Left forelimb (tissue), 1 donor: ENCODE measurements at regions not wholly inside any gene's neighbourhood (a gene's known extent, or its start where the extent isn't known, plus 50 kb on each side); places are given as distances from the start of the nearest gene placed in this dataset.
"Not testable (repeated sequence)": the region's sequence is repeated elsewhere in the genome, so short reads cannot be mapped to it uniquely, and the experiment has no call there.

Source experiments
- DNase-seq: peaks from one replicate; pipeline ENCODE4 v3.0.0-alpha.2; 2018; ENCODE audit warnings: low spot score

- not testable (repeated sequence) for DNase-seq
These were observed 77.6 kb downstream of the HHIPL2 start for GRCh38 chr1:222470252-222470805.

DNA sequence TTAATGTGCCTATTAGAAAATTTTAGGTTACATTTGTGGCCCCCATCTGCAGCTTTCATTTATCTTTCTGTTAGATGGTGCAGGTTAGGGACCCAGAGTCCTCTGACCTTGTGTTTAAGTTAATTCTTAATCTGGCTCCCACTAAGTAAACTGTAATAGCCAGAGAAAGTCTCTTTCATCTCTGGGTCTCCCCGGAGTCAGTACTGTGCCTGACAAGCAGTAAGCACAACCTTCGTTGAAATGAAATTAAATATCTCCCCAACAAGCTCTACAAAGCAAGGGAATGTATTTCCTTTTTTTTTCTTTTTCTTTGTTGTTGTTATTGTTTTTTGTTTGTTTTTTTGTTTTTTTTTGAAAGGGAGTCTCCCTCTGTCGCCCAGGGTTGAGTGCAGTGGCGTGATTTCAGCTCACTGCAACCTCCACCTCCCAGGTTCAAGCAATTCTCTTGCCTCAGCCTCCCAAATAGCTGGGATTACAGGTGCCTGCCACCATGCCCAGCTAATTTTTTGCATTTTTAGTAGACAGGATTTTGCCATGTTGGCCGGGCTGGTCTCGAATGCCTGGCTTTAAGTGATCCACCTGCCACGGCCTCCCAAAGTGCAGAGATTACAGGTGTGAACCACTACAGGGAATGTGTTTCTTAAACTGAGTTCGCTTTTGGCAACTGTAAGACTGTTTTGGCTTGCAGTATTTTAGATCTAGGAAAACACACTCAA is 81.6 kb downstream of the HHIPL2 start:
- no peak for DNase-seq

DNA sequence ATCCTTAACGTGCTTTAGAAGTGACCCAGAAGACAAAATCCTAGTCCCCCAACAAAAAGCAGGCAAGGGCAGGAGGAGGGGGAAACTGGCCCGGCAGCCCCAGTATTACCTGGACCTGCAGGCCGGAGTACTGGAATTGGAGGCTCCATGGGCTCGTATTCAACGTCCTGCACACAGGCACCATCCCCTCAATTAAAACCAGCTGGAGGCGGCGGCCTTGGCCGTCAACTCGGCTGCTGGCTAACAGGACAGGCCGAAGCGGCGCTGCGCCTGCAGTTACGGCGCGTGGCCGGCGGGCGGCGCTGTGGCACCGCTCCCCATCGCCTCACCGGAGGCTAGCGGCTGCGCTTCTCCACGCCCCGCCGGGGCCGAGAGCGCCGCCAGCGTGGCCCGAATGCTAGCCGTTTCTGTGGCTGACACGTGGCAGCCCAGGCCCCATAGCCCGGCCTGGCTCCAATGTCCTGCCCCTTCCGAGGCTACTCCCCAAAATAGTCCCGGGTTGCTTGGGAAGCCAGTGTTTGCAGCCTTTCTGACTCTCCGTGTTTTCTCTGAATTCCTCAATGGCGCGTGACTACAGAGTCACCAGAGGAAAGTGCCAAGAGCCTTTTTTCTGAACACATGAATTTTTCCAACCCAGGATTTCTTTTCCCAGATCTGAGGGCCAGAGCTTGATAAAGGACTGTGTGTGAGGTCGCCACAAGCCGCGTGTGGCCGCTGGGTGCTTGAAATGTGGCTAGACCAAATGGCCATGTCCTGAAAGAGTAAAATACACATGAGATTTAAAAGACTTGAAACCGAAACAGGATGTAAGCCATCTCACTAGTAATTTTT is 82.5 kb downstream of the HHIPL2 start:
- DNase-seq: peak; percentile 94

GRCh38 chr1:222464841-222465210 is 83.1 kb downstream of the HHIPL2 start:
- no peak for DNase-seq

- no peak for DNase-seq
These were observed 84.7 kb downstream of the HHIPL2 start for GRCh38 chr1:222463059-222463730.

DNA sequence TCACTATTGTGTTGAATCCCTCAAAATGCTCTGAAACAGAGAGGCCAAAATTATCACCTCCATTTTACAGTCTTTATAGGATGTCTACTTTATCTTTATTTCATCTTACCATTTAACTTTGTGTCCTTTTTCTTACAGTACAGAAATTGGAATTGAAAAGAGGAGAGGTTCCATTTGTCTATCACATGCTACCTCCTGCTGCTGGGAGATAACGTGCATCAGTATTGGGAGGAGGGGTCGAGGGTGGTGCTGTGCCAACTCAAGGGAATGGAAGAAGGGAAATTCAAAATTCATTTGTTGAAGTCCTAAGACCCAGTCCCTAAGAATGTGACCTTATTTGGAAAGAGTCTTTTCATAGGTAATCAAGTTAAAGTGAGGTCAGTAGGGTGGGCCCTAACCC is 85.3 kb downstream of the HHIPL2 start:
- DNase-seq: no peak

- DNase-seq: no peak
These were observed 86.0 kb downstream of the HHIPL2 start for GRCh38 chr1:222461941-222462340.

GRCh38 chr1:222459652-222460051 is 88.3 kb downstream of the HHIPL2 start:
- no peak for DNase-seq

GRCh38 chr1:222457513-222457912 is 90.4 kb downstream of the HHIPL2 start:
- no peak for DNase-seq

DNA sequence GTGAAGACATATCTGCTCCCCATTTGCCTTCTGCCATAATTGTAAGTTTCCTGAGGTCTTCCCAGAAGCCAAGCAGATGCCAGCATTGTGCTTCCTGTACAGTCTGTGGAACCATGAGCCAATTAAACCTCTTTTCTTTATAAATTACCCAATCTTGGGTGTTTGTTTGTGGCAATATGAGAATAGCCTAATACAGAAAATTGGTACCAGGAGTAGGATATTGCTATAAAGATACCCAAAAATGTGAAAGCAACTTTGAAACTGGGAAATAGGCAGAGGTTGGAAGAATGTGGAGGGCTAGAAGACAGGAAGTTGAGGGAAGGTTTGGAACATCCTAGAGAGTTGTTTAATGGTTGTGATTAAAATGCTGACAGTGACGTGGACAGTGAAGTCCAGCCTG is 90.8 kb downstream of the HHIPL2 start:
- no peak for DNase-seq

GRCh38 chr1:222455188-222455879 is 92.6 kb downstream of the HHIPL2 start:
- DNase-seq: peak; percentile 89

DNA sequence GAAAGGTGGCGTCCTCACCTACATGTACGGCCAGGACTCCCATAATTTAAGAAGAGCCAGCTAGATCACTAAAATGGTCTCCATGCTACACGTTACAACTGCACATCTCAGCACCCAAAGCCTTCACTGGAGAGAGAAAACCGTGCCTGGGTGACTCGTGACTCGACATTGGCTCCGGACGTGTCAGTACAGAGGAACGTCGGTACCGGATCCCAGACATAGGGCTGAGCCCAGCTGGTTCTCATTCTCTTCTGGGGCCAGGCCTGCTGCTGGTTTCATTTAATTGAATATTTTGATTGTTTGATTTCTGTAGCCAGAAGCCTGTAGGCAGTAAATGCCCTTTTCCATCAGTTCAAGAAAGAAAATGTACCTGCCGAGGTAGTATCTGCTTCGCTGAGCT is 93.1 kb downstream of the HHIPL2 start:
- no peak for DNase-seq

- DNase-seq: no peak
These were observed 93.7 kb downstream of the HHIPL2 start for GRCh38 chr1:222454186-222454585.

DNA sequence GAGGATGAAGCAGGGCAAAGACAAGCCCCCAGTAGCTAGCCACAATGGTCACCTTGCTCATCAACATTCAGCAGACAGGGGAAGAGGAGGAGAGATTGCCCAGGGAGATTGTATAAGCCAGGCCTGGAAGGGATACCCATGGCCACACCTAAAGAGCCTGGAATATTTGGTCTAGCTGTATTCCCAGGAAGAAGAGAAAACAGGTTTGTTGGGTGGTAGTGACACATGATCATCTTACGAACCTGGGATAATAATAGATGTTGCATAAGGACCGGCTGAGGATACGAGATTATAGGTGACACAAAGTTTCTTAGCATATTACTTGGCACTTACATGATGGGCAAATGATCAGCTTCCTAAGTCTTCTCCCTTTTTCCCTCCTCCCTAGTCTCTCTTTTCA is 95.9 kb downstream of the HHIPL2 start:
- no peak for DNase-seq

DNA sequence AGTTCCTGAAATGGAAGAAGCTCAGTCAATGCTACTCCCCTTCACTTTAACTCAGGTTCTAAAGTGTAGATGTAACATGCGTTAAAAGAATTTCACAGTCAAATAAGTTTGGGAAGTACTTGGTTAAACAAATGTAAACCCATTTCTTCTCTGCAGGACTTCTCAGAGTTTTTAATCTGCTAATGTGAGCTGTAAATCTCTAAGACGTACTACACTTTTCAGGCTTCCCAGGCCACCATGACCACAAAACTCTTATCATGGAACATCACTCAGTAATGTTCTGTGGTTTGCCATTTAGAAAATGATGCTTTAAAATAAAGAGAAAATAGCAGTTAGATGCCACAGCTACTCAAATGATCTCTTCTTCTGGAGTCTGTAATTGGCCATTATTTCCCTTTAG is 104.3 kb downstream of the HHIPL2 start:
- no peak for DNase-seq

GRCh38 chr1:222441066-222441465 is 106.8 kb downstream of the HHIPL2 start:
- DNase-seq: no peak

GRCh38 chr1:222424826-222425225 is 123.1 kb downstream of the HHIPL2 start:
- no peak for DNase-seq

- DNase-seq: no peak
These were observed 126.5 kb downstream of the HHIPL2 start for GRCh38 chr1:222421380-222421779.

DNA sequence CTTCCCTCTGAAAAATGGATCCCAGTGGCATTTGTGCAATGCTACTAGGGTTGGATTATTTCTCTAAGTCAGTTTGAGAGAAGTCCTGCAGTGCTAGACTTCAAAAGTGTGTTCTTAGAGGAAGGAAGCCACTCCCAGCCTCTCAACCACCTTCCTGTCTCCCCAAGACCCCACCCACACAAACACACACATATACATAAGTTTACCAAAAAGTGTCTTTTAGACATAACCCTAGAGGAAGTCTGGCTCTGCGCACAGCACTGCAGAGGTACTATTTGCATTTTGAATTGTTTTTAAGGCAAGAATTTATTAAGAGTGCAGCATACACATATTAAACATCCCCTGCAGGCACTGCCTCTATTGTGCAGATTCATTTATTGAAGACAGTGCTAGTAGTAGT is 127.3 kb downstream of the HHIPL2 start:
- DNase-seq: no peak

GRCh38 chr1:222418654-222419053 is 129.2 kb downstream of the HHIPL2 start:
- DNase-seq: no peak

- DNase-seq: no peak
These were observed 130.6 kb downstream of the HHIPL2 start for GRCh38 chr1:222417264-222417663.
